Keratinocyte (primary cell): ENCODE measurements at regions not wholly inside any gene's neighbourhood (a gene's known extent, or its start where the extent isn't known, plus 50 kb on each side); places are given as distances from the start of the nearest gene placed in this dataset.

Experiments
- DNase-seq: peaks from one replicate; pipeline ENCODE4 v3.0.0-alpha.2; 2011; ENCODE audit warnings: low read depth, missing footprints, low spot score
- FAIRE-seq: peaks from 2 replicates; lab custom pipeline; 2011; peaks lifted over from hg19 to GRCh38; lab: Jason Lieb, UNC
- H2AFZ ChIP-seq: 2 replicates; pipeline ENCODE4 v1.6.0; 2012; ENCODE audit warnings: low read length, control low read depth, inconsistent platforms; ENCODE audit not compliant: control insufficient read depth
- H3K27ac ChIP-seq: 2 replicates; pipeline ENCODE4 v1.5.1; 2011; ENCODE audit warnings: low read length; ENCODE audit not compliant: control insufficient read depth, insufficient read depth
- H3K27me3 ChIP-seq: 3 replicates; pipeline ENCODE4 v1.6.0; 2011; ENCODE audit warnings: low read length; ENCODE audit not compliant: control insufficient read depth, insufficient read depth; ENCODE audit errors: extremely low read depth
- H3K36me3 ChIP-seq, 2 experiments: 2 replicates in 1 of 2; 3 replicates in 1 of 2; pipeline ENCODE4 v1.5.1; 2011; ENCODE audit warnings: low read length in 2 of 2, mild to moderate bottlenecking in 1 of 2; ENCODE audit not compliant: control insufficient read depth in 2 of 2, insufficient read depth in 2 of 2; ENCODE audit errors: extremely low read depth in 1 of 2
- H3K4me1 ChIP-seq: 3 replicates; pipeline ENCODE4 v1.5.1; 2011; ENCODE audit warnings: low read length; ENCODE audit not compliant: control insufficient read depth, insufficient read depth; ENCODE audit errors: extremely low read depth
- H3K4me2 ChIP-seq: 3 replicates; pipeline ENCODE4 v1.6.0; 2011; ENCODE audit warnings: low read depth, low read length; ENCODE audit not compliant: control insufficient read depth, insufficient read depth; ENCODE audit errors: extremely low read depth
- H3K4me3 ChIP-seq, 3 experiments: fragments of 200-600 bp in 1 of 3; sonication (generic) in 1 of 3; 2 replicates in 2 of 3; 3 replicates in 1 of 3; pipeline ENCODE4 v1.5.1; 2011 to 2016; ENCODE audit warnings: low read length in 3 of 3, mild to moderate bottlenecking in 3 of 3, control low read depth in 2 of 3, inconsistent platforms in 1 of 3, low read depth in 1 of 3, mixed read lengths in 1 of 3, mixed run types in 1 of 3, moderate library complexity in 1 of 3; ENCODE audit not compliant: control insufficient read depth in 2 of 3, insufficient read depth in 2 of 3; ENCODE audit errors: extremely low read depth in 1 of 3
- H3K79me2 ChIP-seq: 2 replicates; pipeline ENCODE4 v1.6.0; 2012; ENCODE audit warnings: low read length; ENCODE audit not compliant: control insufficient read depth, insufficient read depth
- H3K9ac ChIP-seq: 3 replicates; pipeline ENCODE4 v1.6.0; 2011; ENCODE audit warnings: low read length; ENCODE audit not compliant: control insufficient read depth, insufficient read depth; ENCODE audit errors: extremely low read depth
- H3K9me1 ChIP-seq: 3 replicates; pipeline ENCODE4 v1.6.0; 2011; ENCODE audit warnings: low read length; ENCODE audit not compliant: control insufficient read depth, insufficient read depth; ENCODE audit errors: extremely low read depth
- H3K9me3 ChIP-seq: 2 replicates; pipeline ENCODE4 v1.5.1; 2012; ENCODE audit warnings: low read depth, low read length; ENCODE audit not compliant: control insufficient read depth
- H4K20me1 ChIP-seq: 3 replicates; pipeline ENCODE4 v1.6.0; 2011; ENCODE audit warnings: low read length; ENCODE audit not compliant: control insufficient read depth, insufficient read depth; ENCODE audit errors: extremely low read depth
- CTCF ChIP-seq, 3 experiments: IDR thresholded peaks in 1 of 3; conservative IDR thresholded peaks in 1 of 3; optimal IDR thresholded peaks in 1 of 3; 2 replicates in 2 of 3; 3 replicates in 1 of 3; pipeline versions ENCODE3 to v1.5.1; 2011; ENCODE audit warnings: low read length in 3 of 3, mild to moderate bottlenecking in 3 of 3, moderate library complexity in 2 of 3, control low read depth in 1 of 3, inconsistent platforms in 1 of 3; ENCODE audit not compliant: insufficient read depth in 2 of 3; ENCODE audit errors: extremely low read depth in 1 of 3
- EZH2 ChIP-seq: IDR thresholded peaks from one replicate; pipeline ENCODE4 v1.6.1; 2012; ENCODE audit warnings: inconsistent platforms, mild to moderate bottlenecking, low read length, moderate library complexity
- dilution Hi-C: fragments of 300-500 bp; cut with MboI; formaldehyde crosslinking; loops from one replicate; pipeline ENCODE4 v1.7.0; 2020; ENCODE audit warnings: low sequenced_read_pairs; ENCODE audit not compliant: extremely low pct_ligation_motif_present

- Histone ChIP-seq H3K79me2 (no peaks in the 10 kb centered on the region), H3K9ac (no peak overlapping the region), H3K4me1 (no peaks in the 10 kb centered on the region), H3K4me2 (no peak overlapping the region), H2AFZ (no peak overlapping the region), H3K27ac (no peak overlapping the region), H3K27me3 (no peaks in the 10 kb centered on the region), H3K4me3 (no peak overlapping the region), H3K36me3 (no peaks in the 10 kb centered on the region), H3K9me3 (no peaks in the 10 kb centered on the region), H3K9me1 (no peaks in the 10 kb centered on the region), H4K20me1 (no peaks in the 10 kb centered on the region)
- FAIRE-seq (no peak), DNase-seq (no peak)
- TF ChIP-seq CTCF (optimal IDR thresholded peaks at IDR 0.05 in 1 of 3, IDR thresholded peaks at IDR 0.05 in 1 of 3, conservative IDR thresholded peaks at IDR 0.05 in 1 of 3; ENCODE audit: extremely low read depth in 1 of 3, insufficient read depth in 2 of 3, low read length in 3 of 3) (no peak), EZH2 (no peak)
- dilution Hi-C loops = no loop called here
These were observed 456.7 kb upstream of the RASGRP1 start for GRCh38 chr15:39021341-39021740.

GRCh38 chr15:39022532-39023305 lies 458.1 kb upstream of the RASGRP1 start:
- Histone ChIP-seq H3K9me3 (no peaks in the 10 kb centered on the region), H3K27ac (no peak overlapping the region), H3K36me3 (no peaks in the 10 kb centered on the region), H3K79me2 (no peaks in the 10 kb centered on the region), H3K4me2 (no peak overlapping the region), H3K4me3 (no peak overlapping the region), H2AFZ (no peak overlapping the region), H3K27me3 (no peaks in the 10 kb centered on the region), H3K4me1 (no peaks in the 10 kb centered on the region), H4K20me1 (no peaks in the 10 kb centered on the region), H3K9me1 (no peaks in the 10 kb centered on the region), H3K9ac (no peak overlapping the region)
- TF ChIP-seq EZH2 (no peak), CTCF (optimal IDR thresholded peaks at IDR 0.05 in 1 of 3, IDR thresholded peaks at IDR 0.05 in 1 of 3, conservative IDR thresholded peaks at IDR 0.05 in 1 of 3; ENCODE audit: extremely low read depth in 1 of 3, insufficient read depth in 2 of 3, low read length in 3 of 3) (no peak)
- FAIRE-seq (no peak), DNase-seq (no peak)
- dilution Hi-C loops = no loop called here
